H1 (cell line): ENCODE measurements at regions not wholly inside any gene's neighbourhood (a gene's known extent, or its start where the extent isn't known, plus 50 kb on each side); places are given as distances from the start of the nearest gene placed in this dataset.

Experiments
- CTCF ChIA-PET: fragments of 300-600 bp; sonication (Branson Sonifier 250); formaldehyde crosslinking; loops from one replicate; lab custom pipeline; 2021; ENCODE audit not compliant: partially characterized antibody; lab: Charles Lee
- POLR2A ChIA-PET: fragments of 300-600 bp; sonication (Branson Sonifier 250); formaldehyde crosslinking; loops from one replicate; lab custom pipeline; 2021; ENCODE audit warnings: inconsistent platforms; ENCODE audit not compliant: partially characterized antibody; lab: Charles Lee
- DNase-seq, 2 experiments: peaks; one replicate each; pipeline versions ENCODE4 v3.0.0 to v3.0.0-alpha.2; 2010 to 2022; ENCODE audit warnings: low spot score in 2 of 2, low read depth in 1 of 2, mixed read lengths in 1 of 2
- FAIRE-seq: peaks from 2 replicates; lab custom pipeline; 2011; peaks lifted over from hg19 to GRCh38; lab: Jason Lieb, UNC
- H2AFZ ChIP-seq: 2 replicates; pipeline ENCODE4 v1.8.1; 2012; ENCODE audit warnings: low read length, inconsistent platforms
- H2AK5ac ChIP-seq: 2 replicates; pipeline ENCODE4 v1.6.1; 2013; ENCODE audit warnings: low read depth, low read length
- H2BK120ac ChIP-seq: replicated peaks from 2 replicates; pipeline ENCODE3; 2013; ENCODE audit warnings: low read depth, low read length, inconsistent platforms
- H2BK12ac ChIP-seq: 2 replicates; pipeline ENCODE4 v1.6.1; 2013; ENCODE audit warnings: low read depth, low read length
- H2BK15ac ChIP-seq: 2 replicates; pipeline ENCODE4 v1.6.1; 2013; ENCODE audit warnings: low read length
- H2BK20ac ChIP-seq: 2 replicates; pipeline ENCODE4 v1.6.1; 2013; ENCODE audit warnings: low read length
- H2BK5ac ChIP-seq: 2 replicates; pipeline ENCODE4 v1.6.1; 2013; ENCODE audit warnings: low read depth, low read length
- H3K14ac ChIP-seq: 2 replicates; pipeline ENCODE4 v1.6.1; 2013; ENCODE audit warnings: inconsistent platforms; ENCODE audit not compliant: insufficient read length
- H3K18ac ChIP-seq: 2 replicates; pipeline ENCODE4 v1.6.1; 2013; ENCODE audit warnings: low read length; ENCODE audit errors: extremely low read depth
- H3K23ac ChIP-seq: 2 replicates; pipeline ENCODE4 v1.6.1; 2013; ENCODE audit warnings: inconsistent platforms; ENCODE audit not compliant: insufficient read length
- H3K23me2 ChIP-seq: 2 replicates; pipeline ENCODE4 v1.6.1; 2013; ENCODE audit warnings: low read depth, low read length
- H3K27ac ChIP-seq: 2 replicates; pipeline ENCODE4 v1.6.1; 2011; ENCODE audit warnings: low read depth, low read length, inconsistent platforms
- H3K27me3 ChIP-seq, 4 experiments: replicated peaks in 1 of 4; 1 replicate in 1 of 4; 2 replicates in 3 of 4; pipeline versions ENCODE4 v1.6.1 to v1.8.1; 2011 to 2013; ENCODE audit warnings: low read length in 3 of 4, mild to moderate bottlenecking in 3 of 4, inconsistent platforms in 2 of 4, mixed read lengths in 2 of 4, moderate library complexity in 1 of 4; ENCODE audit not compliant: control insufficient read depth in 3 of 4, insufficient read depth in 3 of 4; ENCODE audit errors: extremely low read depth in 1 of 4
- H3K36me3 ChIP-seq, 4 experiments: 2 replicates each; pipeline versions ENCODE4 v1.6.1 to v1.8.1; 2011 to 2013; ENCODE audit warnings: mild to moderate bottlenecking in 4 of 4, low read length in 3 of 4, moderate library complexity in 2 of 4, control low read depth in 1 of 4, inconsistent platforms in 1 of 4; ENCODE audit not compliant: insufficient read depth in 4 of 4, control insufficient read depth in 2 of 4
- H3K4ac ChIP-seq: replicated peaks from 2 replicates; pipeline ENCODE3; 2013; ENCODE audit warnings: low read length, low read depth, mixed read lengths, inconsistent platforms; ENCODE audit not compliant: insufficient read length
- H3K4me1 ChIP-seq, 4 experiments: replicated peaks in 1 of 4; 1 replicate in 1 of 4; 2 replicates in 3 of 4; pipeline versions ENCODE4 v1.6.1 to v1.8.1; 2011 to 2013; ENCODE audit warnings: low read length in 3 of 4, inconsistent platforms in 2 of 4, mixed read lengths in 1 of 4; ENCODE audit not compliant: insufficient read depth in 4 of 4, control insufficient read depth in 3 of 4
- H3K4me2 ChIP-seq, 2 experiments: 2 replicates each; pipeline versions ENCODE4 v1.6.1 to v1.8.1; 2011 to 2013; ENCODE audit warnings: low read depth in 2 of 2, low read length in 2 of 2, control low read depth in 1 of 2, inconsistent platforms in 1 of 2, mild to moderate bottlenecking in 1 of 2; ENCODE audit not compliant: insufficient read depth in 1 of 2
- H3K4me3 ChIP-seq, 4 experiments: fragments of 200-600, 300-600 bp in 1 of 4; sonication (generic), shearing (Covaris generic), sonication (Bioruptor Twin) in 1 of 4; 2 replicates each; pipeline versions ENCODE4 v1.5.1 to v1.8.1; 2011 to 2016; ENCODE audit warnings: low read length in 4 of 4, low read depth in 3 of 4, control low read depth in 2 of 4, inconsistent platforms in 2 of 4, mild to moderate bottlenecking in 2 of 4, mixed read lengths in 1 of 4, moderate library complexity in 1 of 4; ENCODE audit not compliant: insufficient read depth in 2 of 4; ENCODE audit errors: extremely low read depth in 1 of 4
- H3K56ac ChIP-seq: replicated peaks from 2 replicates; pipeline ENCODE3; 2013; ENCODE audit warnings: low read depth, mild to moderate bottlenecking, mixed read lengths, low read length, inconsistent platforms; ENCODE audit not compliant: insufficient read length
- H3K79me1 ChIP-seq: 2 replicates; pipeline ENCODE4 v1.6.1; 2013; ENCODE audit warnings: low read depth, low read length, control low read depth
- H3K79me2 ChIP-seq, 2 experiments: 2 replicates each; pipeline versions ENCODE4 v1.6.1 to v1.8.1; 2012 to 2013; ENCODE audit warnings: low read length in 2 of 2, mild to moderate bottlenecking in 2 of 2, inconsistent platforms in 1 of 2; ENCODE audit not compliant: insufficient read depth in 2 of 2, control insufficient read depth in 1 of 2
- H3K9ac ChIP-seq, 4 experiments: replicated peaks in 1 of 4; 1 replicate in 1 of 4; 2 replicates in 3 of 4; pipeline versions ENCODE4 v1.6.1 to v1.8.1; 2011 to 2013; ENCODE audit warnings: low read depth in 3 of 4, low read length in 3 of 4, control low read depth in 2 of 4, mild to moderate bottlenecking in 2 of 4, moderate library complexity in 2 of 4, inconsistent platforms in 1 of 4; ENCODE audit errors: extremely low read depth in 1 of 4
- H3K9me3 ChIP-seq, 2 experiments: 2 replicates each; pipeline versions ENCODE4 v1.6.1 to v1.8.1; 2012 to 2013; ENCODE audit warnings: mild to moderate bottlenecking in 2 of 2, moderate library complexity in 2 of 2, control low read depth in 1 of 2, inconsistent platforms in 1 of 2, low read depth in 1 of 2, low read length in 1 of 2, mixed read lengths in 1 of 2; ENCODE audit not compliant: insufficient read depth in 2 of 2
- H4K20me1 ChIP-seq, 2 experiments: replicated peaks in 1 of 2; 2 replicates each; pipeline versions ENCODE3 to v1.8.1; 2011 to 2013; ENCODE audit warnings: inconsistent platforms in 2 of 2, low read length in 2 of 2, mild to moderate bottlenecking in 1 of 2; ENCODE audit not compliant: insufficient read depth in 2 of 2, control insufficient read depth in 1 of 2
- H4K5ac ChIP-seq: 2 replicates; pipeline ENCODE4 v1.6.1; 2013; ENCODE audit warnings: low read length, low read depth, mixed read lengths, inconsistent platforms; ENCODE audit not compliant: insufficient read length
- H4K8ac ChIP-seq: 2 replicates; pipeline ENCODE4 v1.8.0; 2013; ENCODE audit warnings: mild to moderate bottlenecking, moderate library complexity, low read length, inconsistent platforms; ENCODE audit not compliant: insufficient read depth; ENCODE audit errors: extremely low read depth
- H4K91ac ChIP-seq: replicated peaks from 2 replicates; pipeline ENCODE3; 2013; ENCODE audit warnings: low read length, mixed read lengths, inconsistent platforms; ENCODE audit not compliant: insufficient read length
- ATF3 ChIP-seq: IDR thresholded peaks from 2 replicates; pipeline ENCODE4 v1.6.1; 2011; ENCODE audit warnings: low read depth, mild to moderate bottlenecking, low read length; ENCODE audit not compliant: insufficient read depth
- BACH1 ChIP-seq: IDR thresholded peaks from 2 replicates; pipeline ENCODE4 v1.6.1; 2012; ENCODE audit warnings: low read length, improper control_type of control experiment
- CHD2 ChIP-seq: IDR thresholded peaks from 2 replicates; pipeline ENCODE4 v1.6.1; 2012; ENCODE audit warnings: low read length, improper control_type of control experiment
- CTBP2 ChIP-seq: IDR thresholded peaks from 2 replicates; pipeline ENCODE4 v1.7.0; 2011; ENCODE audit warnings: borderline replicate concordance, mild to moderate bottlenecking, moderate library complexity, mixed read lengths, low read length; ENCODE audit not compliant: insufficient read depth, insufficient read length
- E2F6 ChIP-seq: IDR thresholded peaks from 2 replicates; pipeline ENCODE4 v1.6.1; 2012; ENCODE audit warnings: inconsistent platforms
- NANOG ChIP-seq: IDR thresholded peaks from 2 replicates; pipeline ENCODE4 v1.6.1; 2011; ENCODE audit warnings: low read length, low read depth, mild to moderate bottlenecking, inconsistent platforms; ENCODE audit not compliant: insufficient read depth, poor library complexity, severe bottlenecking
- POU5F1 ChIP-seq: IDR thresholded peaks from 2 replicates; pipeline ENCODE4 v1.6.1; 2011; ENCODE audit warnings: low read depth, mild to moderate bottlenecking, low read length, moderate library complexity
- RFX5 ChIP-seq: IDR thresholded peaks from 2 replicates; pipeline ENCODE4 v1.6.1; 2011; ENCODE audit warnings: low read depth, low read length, improper control_type of control experiment, borderline replicate concordance
- SIX5 ChIP-seq: IDR thresholded peaks from 2 replicates; pipeline ENCODE4 v1.6.1; 2011; ENCODE audit warnings: mild to moderate bottlenecking, low read depth, low read length
- SP1 ChIP-seq: IDR thresholded peaks from 2 replicates; pipeline ENCODE4 v1.6.1; 2011; ENCODE audit warnings: low read depth, low read length
- TAF1 ChIP-seq: IDR thresholded peaks from 2 replicates; pipeline ENCODE4 v1.6.1; 2011; ENCODE audit warnings: mild to moderate bottlenecking, low read depth, low read length
- TAF7 ChIP-seq: optimal IDR thresholded peaks from 2 replicates; pipeline ENCODE3; 2011; ENCODE audit warnings: low read depth, mild to moderate bottlenecking, inconsistent platforms, low read length, moderate library complexity, borderline replicate concordance
- WGBS, 2 experiments: shearing (Covaris generic) in 1 of 2; methylation state at CpG; one replicate each; pipeline versions ENCODE4 v1.1.6 to v1.1.7; 2013 to 2015; ENCODE audit warnings: low lambda C conversion rate in 2 of 2, mixed read lengths in 2 of 2, inconsistent platforms in 1 of 2, low coverage in 1 of 2, missing lambda C conversion rate in 1 of 2; ENCODE audit not compliant: insufficient replicate concordance in 2 of 2, insufficient coverage in 1 of 2, insufficient read length in 1 of 2; ENCODE audit errors: extremely low coverage in 1 of 2, missing lambda C conversion rate in 1 of 2; 5-methylcytosine and 5-hydroxymethylcytosine counted together

DNA sequence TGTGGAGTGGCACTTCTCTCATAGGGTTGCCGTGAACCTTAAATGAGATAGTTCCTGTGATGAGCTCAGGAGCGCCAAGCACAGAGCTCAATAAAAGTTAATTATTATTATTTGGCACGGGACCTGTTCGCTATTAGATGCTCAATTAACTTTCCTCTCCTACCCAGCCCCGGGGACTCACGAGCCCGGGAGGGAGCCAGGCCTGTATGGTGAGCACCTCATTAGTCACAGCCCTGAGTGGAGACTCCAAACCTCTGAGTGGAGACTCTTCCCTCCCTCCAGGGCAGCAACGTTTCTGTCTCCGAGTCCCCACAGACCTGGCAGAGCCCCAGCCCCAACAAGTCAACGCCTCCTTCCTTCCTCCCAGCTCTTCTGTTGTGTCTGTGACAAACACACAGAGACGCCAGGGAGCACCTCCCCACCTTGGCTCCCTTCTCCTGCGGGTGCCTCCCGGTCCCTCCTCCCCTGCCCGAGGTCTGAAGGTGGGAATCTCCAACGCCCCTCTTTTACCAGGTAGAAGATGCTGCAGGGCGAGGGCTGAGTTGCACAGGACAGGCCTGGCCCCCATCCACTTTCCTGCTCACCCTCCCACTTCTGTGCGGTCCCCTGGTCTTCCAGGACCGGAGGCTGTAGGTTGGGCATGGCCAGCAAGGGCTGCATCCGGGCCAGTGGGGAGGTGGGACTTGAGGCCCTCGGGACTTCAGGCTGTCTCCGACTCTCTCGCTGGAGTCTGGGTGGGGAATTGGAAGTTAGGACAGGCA lies 52.7 kb upstream of the ODC1 start:
- Histone ChIP-seq H2BK5ac (no peak overlapping the region), H4K20me1 (no peaks in the 10 kb centered on the region), H4K5ac (no peak overlapping the region), H3K56ac (no peak overlapping the region), H3K18ac (no peak overlapping the region), H2BK120ac (no peak overlapping the region), H3K27ac (no peak overlapping the region), H3K27me3 (no peaks in the 10 kb centered on the region), H2BK15ac (no peak overlapping the region), H2BK12ac (no peak overlapping the region), H3K79me1 (no peaks in the 10 kb centered on the region; the same call in 1 of the 2 replicates), H4K91ac (no peak overlapping the region), H3K79me2 (no peaks in the 10 kb centered on the region), H3K23me2 (no peaks in the 10 kb centered on the region), H3K9me3 (no peaks in the 10 kb centered on the region), H3K36me3 (no peaks in the 10 kb centered on the region), H2AFZ (no peak overlapping the region; the same call in 1 of the 2 replicates), H2BK20ac (no peak overlapping the region), H3K4me3 (no peak overlapping the region), H4K8ac (no peak overlapping the region), H3K23ac (no peak overlapping the region), H3K4me2 (no peak overlapping the region), H3K14ac (no peak overlapping the region), H3K4ac (no peak overlapping the region), H2AK5ac (no peak overlapping the region), H3K4me1 (no peaks in the 10 kb centered on the region), H3K9ac (no peak overlapping the region)
- FAIRE-seq, result no peak
- POLR2A ChIA-PET, result interaction anchor here (0.9 kb wide), 1 partner anchor 10 kb away, joined by 3 read pairs; no protein-coding TSS in a partner anchor
- CTCF ChIA-PET, result interaction anchor here (0.5 to 3.0 kb wide), 7 partner anchors 9 to 623 kb away, joined by 3 to 10 read pairs (median 3); no protein-coding TSS in a partner anchor
- DNase-seq, result peak in 1 of 2 experiments; percentile 42
- WGBS, 2 experiments, result 86% methylated on average over 20 of the region's 22 CpGs; no CpG with 5 or more reads in 1 of the 2 experiments
- TF ChIP-seq ATF3, result no peak
- no peak for TF ChIP-seq RFX5
- no peak for TF ChIP-seq TAF1
- no peak for TF ChIP-seq SIX5
- TF ChIP-seq CHD2, result no peak
- TF ChIP-seq BACH1, result no peak
- no peak for TF ChIP-seq SP1
- TF ChIP-seq E2F6, result no peak
- no peak for TF ChIP-seq CTBP2
- no peak for TF ChIP-seq TAF7
- no peak for TF ChIP-seq POU5F1
- no peak for TF ChIP-seq NANOG
